ENCODE measurements at regions not wholly inside any gene's neighbourhood (a gene's known extent, or its start where the extent isn't known, plus 50 kb on each side); places are given as distances from the start of the nearest gene placed in this dataset.
A peak's percentile ranks its signal among the peaks of the same experiment; 100 is the strongest.

DNA sequence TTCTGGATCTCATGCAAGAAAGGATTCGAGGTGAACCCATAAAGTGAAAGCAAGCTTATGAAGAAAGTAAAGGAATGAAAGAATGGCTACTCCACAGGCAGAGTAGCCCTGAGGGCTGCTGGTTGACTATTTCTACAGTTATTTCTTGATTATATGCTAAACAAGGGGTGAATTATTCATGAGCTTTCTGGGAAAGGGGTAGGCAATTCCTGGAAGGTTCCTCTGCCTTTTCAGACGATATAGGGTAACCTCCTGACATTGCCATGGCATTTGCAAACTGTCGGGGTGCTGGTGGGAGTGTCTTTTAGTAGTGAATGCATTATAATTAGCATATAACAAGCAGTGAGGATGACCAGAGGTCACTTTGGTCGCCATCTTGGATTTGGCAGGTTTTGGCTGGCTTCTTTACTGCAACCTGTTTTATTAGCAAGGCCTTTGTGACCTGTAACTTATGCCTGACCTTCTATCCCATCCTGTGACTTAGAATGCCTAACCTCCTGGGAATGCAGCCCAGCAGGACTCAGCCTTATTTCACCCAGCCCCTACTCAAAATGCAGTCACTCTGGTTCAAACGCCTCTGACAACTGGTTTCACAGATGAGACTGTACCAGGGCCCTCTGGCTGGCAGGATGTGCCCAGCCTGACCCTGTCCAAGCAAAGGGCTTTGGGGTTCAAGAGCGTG is 157.7 kb upstream of the SFSWAP start (continued):
- TF ChIP-seq CBX8 (IDR thresholded peaks at IDR 0.05; ENCODE audit: borderline replicate concordance, extremely low read depth, low read depth, low read length, poor library complexity, severe bottlenecking) (no peak), RBM39 (optimal IDR thresholded peaks at IDR 0.05; ENCODE audit: low read depth, low read length) (no peak), PHB2 (IDR thresholded peaks at IDR 0.05; ENCODE audit: low read depth) (no peak), TEAD4 (IDR thresholded peaks at IDR 0.05; ENCODE audit: low read length) (no peak), TEAD4 (CRISPR knock-in tag; IDR thresholded peaks at IDR 0.05; ENCODE audit: borderline replicate concordance) (no peak), PRMT5 (CRISPR knock-in tag; IDR thresholded peaks at IDR 0.05) (no peak), CBFB (CRISPR knock-in tag; IDR thresholded peaks at IDR 0.05) (no peak), ETV1 (tag; conservative IDR thresholded peaks at IDR 0.05; ENCODE audit: low read depth) (peak; percentile 68), NCOA6 (IDR thresholded peaks at IDR 0.05) (no peak), KAT8 (IDR thresholded peaks at IDR 0.05; ENCODE audit: low read depth) (no peak), NFYB (IDR thresholded peaks at IDR 0.05; ENCODE audit: extremely low read depth, insufficient read length) (no peak), GABPB2 (CRISPR knock-in tag; conservative IDR thresholded peaks at IDR 0.05) (no peak), HDAC2 (IDR thresholded peaks at IDR 0.05) (no peak), ZNF707 (CRISPR knock-in tag; conservative IDR thresholded peaks at IDR 0.05) (no peak), ZKSCAN8 (CRISPR knock-in tag; IDR thresholded peaks at IDR 0.05) (0 out of 2 replicates have a peak, but pooled peaks have one; percentile 23), RBM15 (IDR thresholded peaks at IDR 0.05; ENCODE audit: insufficient read depth, low read length) (no peak), MTA3 (IDR thresholded peaks at IDR 0.05; ENCODE audit: borderline replicate concordance) (no peak), GATAD2A (IDR thresholded peaks at IDR 0.05) (no peak), ELK3 (CRISPR knock-in tag; IDR thresholded peaks at IDR 0.05) (no peak), CBFA2T2 (conservative IDR thresholded peaks at IDR 0.05) (no peak), ZZZ3 (IDR thresholded peaks at IDR 0.05) (no peak), IFI16 (CRISPR knock-in tag; IDR thresholded peaks at IDR 0.05) (no peak), ZNF311 (CRISPR knock-in tag; IDR thresholded peaks at IDR 0.05) (no peak), CTCFL (IDR thresholded peaks at IDR 0.05; ENCODE audit: borderline replicate concordance, insufficient read depth, low read depth, low read length, poor library complexity, severe bottlenecking) (no peak), COPS2 (conservative IDR thresholded peaks at IDR 0.05) (no peak)
- TF ChIP-seq, protein P1, sequence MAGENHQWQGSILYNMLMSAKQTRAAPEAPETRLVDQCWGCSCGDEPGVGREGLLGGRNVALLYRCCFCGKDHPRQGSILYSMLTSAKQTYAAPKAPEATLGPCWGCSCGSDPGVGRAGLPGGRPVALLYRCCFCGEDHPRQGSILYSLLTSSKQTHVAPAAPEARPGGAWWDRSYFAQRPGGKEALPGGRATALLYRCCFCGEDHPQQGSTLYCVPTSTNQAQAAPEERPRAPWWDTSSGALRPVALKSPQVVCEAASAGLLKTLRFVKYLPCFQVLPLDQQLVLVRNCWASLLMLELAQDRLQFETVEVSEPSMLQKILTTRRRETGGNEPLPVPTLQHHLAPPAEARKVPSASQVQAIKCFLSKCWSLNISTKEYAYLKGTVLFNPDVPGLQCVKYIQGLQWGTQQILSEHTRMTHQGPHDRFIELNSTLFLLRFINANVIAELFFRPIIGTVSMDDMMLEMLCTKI (IDR thresholded peaks at IDR 0.05; ENCODE audit: partially characterized antibody), result no peak
